ENCODE measurements at regions not wholly inside any gene's neighbourhood (a gene's known extent, or its start where the extent isn't known, plus 50 kb on each side); places are given as distances from the start of the nearest gene placed in this dataset.

DNA sequence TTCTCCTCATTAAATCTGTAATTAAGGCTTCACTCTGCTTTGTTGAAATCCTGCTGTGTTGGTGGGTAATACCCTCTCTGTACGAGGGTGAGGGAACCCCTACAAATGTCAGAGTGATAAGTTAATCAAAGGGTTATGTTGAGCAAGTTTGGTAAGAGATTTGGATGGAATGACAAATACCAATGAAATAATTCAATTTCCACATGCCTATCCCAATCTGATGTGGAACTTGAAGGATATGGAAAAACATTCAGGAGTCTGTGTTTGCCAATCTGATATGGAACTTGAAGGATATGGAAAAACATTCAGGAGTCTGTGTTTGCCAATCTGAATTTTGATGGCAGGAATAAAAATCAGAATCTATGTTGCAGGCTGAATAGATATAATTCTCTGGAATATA lies 910.2 kb downstream of the TUSC7 start:
- TF ChIP-seq POLR2A (IDR thresholded peaks at IDR 0.05) = no peak
- TF ChIP-seq, protein P1, sequence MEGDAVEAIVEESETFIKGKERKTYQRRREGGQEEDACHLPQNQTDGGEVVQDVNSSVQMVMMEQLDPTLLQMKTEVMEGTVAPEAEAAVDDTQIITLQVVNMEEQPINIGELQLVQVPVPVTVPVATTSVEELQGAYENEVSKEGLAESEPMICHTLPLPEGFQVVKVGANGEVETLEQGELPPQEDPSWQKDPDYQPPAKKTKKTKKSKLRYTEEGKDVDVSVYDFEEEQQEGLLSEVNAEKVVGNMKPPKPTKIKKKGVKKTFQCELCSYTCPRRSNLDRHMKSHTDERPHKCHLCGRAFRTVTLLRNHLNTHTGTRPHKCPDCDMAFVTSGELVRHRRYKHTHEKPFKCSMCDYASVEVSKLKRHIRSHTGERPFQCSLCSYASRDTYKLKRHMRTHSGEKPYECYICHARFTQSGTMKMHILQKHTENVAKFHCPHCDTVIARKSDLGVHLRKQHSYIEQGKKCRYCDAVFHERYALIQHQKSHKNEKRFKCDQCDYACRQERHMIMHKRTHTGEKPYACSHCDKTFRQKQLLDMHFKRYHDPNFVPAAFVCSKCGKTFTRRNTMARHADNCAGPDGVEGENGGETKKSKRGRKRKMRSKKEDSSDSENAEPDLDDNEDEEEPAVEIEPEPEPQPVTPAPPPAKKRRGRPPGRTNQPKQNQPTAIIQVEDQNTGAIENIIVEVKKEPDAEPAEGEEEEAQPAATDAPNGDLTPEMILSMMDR (IDR thresholded peaks at IDR 0.05) = no peak

Measured in Peyer's patch (tissue), 4 donors.